ENCODE measurements at regions not wholly inside any gene's neighbourhood (a gene's known extent, or its start where the extent isn't known, plus 50 kb on each side); places are given as distances from the start of the nearest gene placed in this dataset.

GRCh38 chr7:12803542-12803941 lies 116.1 kb downstream of the ARL4A start:
- TF ChIP-seq POLR2AphosphoS5 (IDR thresholded peaks at IDR 0.05; ENCODE audit: low read depth, low read length) (no peak), POLR2A (IDR thresholded peaks at IDR 0.05; ENCODE audit: low read depth, low read length) (no peak), TAF1 (IDR thresholded peaks at IDR 0.05; ENCODE audit: borderline replicate concordance, low read depth, low read length) (no peak)

Measured in GM12892 (cell line).